Activated naive CD4-positive, alpha-beta T cell treated with anti-CD3 and anti-CD28 coated beads, Interleukin-2, amount 50 U/mL, for 16 hours (primary cell): ENCODE measurements at regions not wholly inside any gene's neighbourhood (a gene's known extent, or its start where the extent isn't known, plus 50 kb on each side); places are given as distances from the start of the nearest gene placed in this dataset.

Experiments used
- DNase-seq: peaks from one replicate; pipeline ENCODE4 v3.0.0-alpha.2; 2020

DNA sequence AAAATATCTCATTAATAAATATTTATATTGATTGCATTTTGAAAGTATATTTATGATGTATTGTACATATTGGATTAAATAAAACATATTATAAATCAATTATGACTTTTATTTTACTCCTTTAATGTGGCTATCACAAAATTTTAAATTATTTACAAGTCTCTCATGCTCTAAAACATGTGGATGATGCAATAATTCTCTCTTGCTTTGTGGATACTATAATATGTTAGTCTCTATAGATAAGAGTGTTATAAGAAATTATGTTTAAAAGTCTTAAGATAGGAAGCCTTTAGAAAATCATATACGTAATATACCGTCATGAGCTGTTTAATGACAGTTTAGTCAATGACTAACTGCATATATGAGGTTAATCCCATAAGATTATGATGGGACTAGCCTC is 547.4 kb upstream of the ALCAM start:
- no peak for DNase-seq

DNA sequence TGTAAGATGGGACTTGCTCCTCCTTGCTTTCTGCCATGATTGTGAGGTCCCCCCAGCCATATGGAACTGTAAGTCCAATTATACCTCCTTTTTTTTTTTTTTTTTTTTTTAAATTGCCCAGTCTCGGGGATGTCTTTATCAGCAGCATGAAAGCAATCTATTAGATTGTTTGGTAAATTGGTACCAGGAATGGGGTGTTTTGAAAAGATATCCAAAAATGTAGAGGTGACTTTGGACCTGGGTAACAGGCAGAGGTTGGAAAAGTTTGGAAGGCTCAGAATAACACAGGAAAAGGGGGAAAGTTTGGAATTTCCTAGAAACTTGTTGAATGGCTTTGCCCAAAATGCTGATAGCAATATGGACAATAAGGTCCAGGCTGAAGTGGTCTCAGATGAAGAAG is 545.8 kb upstream of the ALCAM start:
- DNase-seq: no peak

GRCh38 chr3:104825116-104825515 is 541.6 kb upstream of the ALCAM start:
- no peak for DNase-seq

DNA sequence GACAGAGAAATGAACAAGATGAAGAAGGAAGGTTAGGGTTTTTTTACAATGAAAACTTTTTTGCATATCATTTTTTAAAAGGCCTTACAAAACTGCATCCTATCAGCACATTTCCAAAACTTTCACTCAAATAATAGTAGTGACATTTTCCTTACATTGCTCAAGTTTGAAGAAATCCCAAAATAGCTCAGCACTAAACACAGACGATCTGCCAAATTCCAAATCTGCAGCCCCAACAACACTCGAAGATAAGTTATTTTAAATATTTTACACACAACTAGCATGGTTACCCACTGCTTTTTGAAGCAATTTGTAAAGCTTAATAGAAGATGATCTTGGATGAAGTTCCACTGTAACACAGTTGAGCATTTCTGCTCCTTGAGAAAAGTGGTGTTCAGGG is 535.6 kb upstream of the ALCAM start:
- DNase-seq: no peak

DNA sequence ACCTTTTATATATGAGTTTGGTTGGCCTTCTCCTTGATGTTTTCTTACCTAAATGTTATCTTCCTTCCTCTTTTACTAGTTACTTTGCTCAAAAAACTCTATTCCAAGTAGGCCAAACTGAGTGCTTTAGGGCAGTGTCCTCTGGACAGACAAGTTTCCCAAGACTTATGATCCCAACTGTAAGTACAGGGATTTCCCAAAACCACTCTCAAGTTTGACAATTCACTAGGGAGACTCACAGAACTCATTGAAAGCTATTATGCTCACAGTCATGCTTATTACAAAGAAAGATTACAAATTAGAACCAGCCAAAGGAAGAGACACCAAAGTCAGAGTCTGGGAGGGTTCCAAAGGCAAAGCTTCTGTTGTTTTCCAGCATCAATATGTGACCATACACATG is 534.2 kb upstream of the ALCAM start:
- DNase-seq: no peak

DNA sequence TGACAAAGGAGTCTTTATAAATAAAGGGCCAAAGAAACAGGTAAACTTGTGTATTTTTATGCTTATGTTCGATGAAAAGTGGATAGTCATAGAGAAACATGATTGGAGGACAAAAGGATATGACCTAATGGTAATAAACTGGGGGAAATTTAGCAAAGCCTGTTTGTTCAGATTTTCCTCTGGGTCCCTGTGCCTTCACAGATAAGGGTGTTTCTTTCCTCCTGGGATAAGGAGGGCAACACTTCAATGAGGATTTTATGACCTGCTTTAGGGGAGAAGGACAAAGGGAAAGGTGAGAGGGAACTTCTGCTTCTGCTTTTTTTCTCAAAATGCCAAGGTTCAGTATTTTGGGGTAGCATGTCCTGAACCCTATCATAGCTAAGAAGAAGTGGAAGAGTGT is 531.3 kb upstream of the ALCAM start:
- no peak for DNase-seq

- no peak for DNase-seq
These were observed 520.4 kb upstream of the ALCAM start for GRCh38 chr3:104846270-104846669.

DNA sequence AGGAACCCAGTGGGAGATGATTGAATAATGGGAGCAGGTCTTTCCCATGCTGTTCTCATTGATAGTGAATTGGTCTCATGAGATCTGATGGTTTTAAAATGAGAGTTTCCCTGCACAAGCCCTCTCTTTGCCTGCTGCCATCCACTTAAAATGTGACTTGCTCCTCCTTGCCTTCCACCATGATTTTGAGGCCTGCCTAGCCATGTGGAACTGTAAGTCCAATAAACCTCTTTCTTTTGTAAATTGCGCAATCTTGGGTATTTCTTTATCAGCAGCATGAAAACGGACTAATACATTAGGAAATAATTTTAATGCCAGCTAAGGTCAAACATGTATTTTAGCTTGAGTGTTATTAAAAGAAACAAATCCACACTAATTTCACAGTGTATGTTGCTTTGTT is 517.6 kb upstream of the ALCAM start:
- DNase-seq: no peak

GRCh38 chr3:104854468-104854867 is 512.2 kb upstream of the ALCAM start:
- no peak for DNase-seq

DNA sequence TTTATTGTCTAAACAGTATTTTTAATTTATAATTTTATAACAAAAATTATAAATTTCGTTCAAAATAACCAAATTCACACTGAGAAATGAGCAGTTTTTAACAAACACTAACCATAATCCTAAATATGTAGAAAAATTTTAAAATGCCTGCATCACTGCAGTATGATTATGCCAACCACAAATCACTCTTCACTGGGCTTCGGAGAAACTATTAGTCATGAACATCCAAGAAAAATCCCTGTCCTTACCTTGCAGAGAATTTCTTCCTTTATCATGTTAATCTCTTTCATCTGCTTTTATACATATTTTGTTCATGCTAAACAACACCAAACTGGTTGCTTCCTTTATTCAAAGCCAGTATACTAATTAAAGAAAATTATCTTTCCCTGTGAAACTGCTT is 511.0 kb upstream of the ALCAM start:
- no peak for DNase-seq

DNA sequence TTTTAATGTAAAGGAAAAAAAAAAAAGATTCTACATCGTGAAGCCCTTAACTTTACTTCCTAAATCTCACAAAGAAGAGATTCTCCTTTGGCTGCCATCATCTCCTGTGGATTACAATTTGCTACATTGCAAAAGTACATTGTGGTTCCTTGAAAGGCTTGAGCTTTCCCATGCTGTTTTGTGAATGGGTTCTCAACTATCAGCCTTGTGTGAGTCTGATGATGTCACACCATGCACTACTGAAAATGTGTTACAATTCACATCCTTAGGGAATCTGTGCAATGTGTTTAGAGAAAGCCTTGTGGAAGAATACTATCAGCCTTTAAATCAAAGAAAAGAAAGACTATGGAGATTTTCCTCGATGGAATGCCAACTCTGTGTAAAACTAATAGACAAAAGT is 510.0 kb upstream of the ALCAM start:
- no peak for DNase-seq

GRCh38 chr3:104868291-104868690 is 498.4 kb upstream of the ALCAM start:
- no peak for DNase-seq

DNA sequence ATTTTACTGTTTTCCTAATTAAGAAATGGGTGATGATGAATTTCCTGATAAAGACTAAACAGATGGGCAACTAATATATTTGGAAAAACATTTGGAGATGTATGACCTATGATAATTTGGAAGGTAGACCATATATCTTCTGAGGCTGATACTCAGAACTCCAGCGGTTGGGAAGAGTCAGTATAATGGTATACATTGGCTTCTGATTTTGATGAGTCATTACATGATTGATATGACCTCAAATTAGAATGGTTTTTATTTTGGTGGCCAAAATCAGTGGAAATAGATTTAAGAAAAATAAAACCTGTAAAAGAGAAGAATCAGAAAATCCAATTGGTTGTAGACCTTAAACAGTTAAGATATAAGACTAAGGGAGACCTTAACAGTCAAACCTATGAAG is 496.4 kb upstream of the ALCAM start:
- DNase-seq: no peak

- DNase-seq: no peak
These were observed 493.4 kb upstream of the ALCAM start for GRCh38 chr3:104873331-104873730.

DNA sequence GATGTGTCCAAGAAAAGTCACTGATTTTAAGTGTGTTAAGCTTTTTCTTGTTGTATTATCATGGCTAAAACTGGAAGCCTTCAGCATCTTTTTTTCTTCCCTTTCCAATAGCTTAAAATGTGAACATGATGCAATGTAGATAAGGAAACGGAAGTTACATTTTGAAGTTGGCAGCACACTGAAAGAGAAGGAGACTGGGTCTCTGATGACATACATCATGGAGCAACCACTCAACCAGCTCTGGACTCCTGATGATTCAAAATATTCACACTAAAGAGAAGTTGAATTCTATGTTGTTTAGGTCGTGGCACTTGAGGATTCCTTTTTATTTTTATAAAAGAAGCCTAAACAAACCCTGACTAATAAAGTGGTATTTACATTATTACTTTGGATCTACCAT is 488.3 kb upstream of the ALCAM start:
- DNase-seq: no peak

- DNase-seq: no peak
These were observed 486.8 kb upstream of the ALCAM start for GRCh38 chr3:104879919-104880318.

DNA sequence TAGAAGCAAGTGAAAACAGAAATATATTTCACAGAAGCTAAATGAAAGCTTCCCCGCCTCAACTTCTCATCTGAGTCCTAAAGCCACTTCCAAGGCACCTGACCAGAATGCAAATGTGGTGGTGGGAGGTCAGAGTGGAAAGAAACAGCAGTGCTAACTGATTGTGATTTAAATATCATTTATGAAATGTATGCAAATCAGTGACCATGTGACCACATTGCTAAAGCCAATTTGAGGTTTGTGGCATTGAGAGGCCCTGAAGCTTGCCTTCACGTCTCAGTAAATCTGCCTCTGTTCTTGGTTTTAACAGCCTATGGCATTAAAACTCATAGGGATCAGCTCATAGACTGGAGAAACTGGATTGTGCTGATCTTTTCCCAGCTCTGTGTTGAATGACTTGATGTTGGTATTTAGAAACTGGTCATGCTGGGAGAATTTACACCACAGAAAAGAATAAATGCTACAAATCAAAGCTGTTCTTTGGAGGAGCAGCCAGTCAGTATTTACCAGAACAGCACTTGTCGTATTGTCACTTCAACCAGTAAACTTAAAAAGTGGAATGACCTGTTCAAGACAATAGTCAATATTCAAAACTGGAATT is 481.4 kb upstream of the ALCAM start:
- no peak for DNase-seq

- DNase-seq: no peak
These were observed 480.3 kb upstream of the ALCAM start for GRCh38 chr3:104886220-104886995.

- DNase-seq: no peak
These were observed 479.6 kb upstream of the ALCAM start for GRCh38 chr3:104887069-104887468.

DNA sequence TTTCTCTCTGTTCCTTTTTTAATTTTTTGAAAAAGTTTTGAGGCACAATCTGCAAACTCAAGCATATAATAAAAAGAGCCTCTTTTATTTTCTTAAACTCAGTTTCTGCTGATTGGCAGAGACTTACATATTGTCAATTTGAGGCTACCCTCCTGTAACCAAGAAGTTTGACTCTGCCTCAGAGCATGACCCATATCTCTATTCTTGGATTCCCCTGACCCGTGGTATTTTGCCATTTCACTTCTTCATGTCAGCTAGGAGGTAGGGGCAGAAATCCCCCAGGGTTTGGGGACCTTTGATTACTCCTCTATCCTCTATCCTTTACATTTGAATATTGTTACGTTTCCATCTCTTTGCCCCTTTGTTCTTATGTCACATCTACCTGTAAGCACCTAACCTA is 479.1 kb upstream of the ALCAM start:
- DNase-seq: no peak

- no peak for DNase-seq
These were observed 474.7 kb upstream of the ALCAM start for GRCh38 chr3:104892044-104892443.

DNA sequence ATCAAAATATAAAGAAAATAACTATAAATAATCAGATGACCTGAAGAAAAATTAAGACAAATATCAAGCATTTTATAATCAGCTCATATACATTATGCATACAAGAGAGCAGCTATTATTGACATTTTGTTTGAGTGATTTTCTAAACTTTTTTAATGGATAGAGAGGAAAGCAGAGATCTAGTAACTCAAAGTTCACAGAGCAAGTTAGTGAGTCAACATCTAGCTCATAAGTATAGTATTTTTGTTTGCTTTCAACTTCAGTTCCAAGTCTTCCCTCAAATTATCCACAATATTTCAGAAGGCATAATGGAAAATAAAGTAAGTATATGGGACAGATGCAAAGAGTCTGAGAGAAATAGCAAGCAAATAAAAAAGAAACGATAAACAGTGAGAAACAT is 470.1 kb upstream of the ALCAM start:
- no peak for DNase-seq

DNA sequence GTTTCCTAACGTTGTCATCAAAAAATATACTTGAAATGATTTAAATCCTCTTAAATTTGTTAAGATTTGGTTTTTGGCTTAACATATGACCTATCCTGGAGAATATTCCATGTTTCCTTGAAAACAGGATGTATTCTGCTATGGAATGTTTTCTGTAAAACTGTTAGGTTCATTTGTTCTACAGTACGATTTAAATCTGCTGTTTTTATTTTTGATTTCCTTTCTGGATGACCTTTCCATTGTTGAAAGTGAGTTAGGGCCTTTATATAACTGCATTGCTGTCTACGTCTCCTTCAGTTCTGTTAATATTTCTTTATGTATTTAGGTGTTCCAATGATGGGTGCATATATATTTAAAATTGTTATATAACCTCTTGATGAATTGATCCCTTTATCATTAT is 465.3 kb upstream of the ALCAM start:
- no peak for DNase-seq

DNA sequence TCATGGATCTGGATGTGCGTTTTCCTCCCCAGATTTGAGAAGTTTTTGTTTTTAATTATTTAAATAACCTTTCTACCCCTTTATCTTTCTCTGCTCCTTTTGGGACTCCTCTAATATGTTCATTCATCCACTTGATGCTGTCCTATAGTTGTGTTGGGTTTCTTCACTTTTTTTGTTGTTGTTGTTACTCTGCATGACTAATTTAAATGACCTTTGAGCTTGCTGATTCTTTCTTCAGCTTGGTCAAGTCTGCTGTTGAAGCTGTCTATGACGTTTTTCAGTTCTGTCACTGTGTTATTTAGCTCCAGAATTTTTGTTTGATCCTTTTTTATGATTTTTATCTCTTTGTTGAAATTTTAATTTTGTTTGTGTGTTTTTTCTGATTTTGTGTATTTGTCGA is 463.6 kb upstream of the ALCAM start:
- no peak for DNase-seq

DNA sequence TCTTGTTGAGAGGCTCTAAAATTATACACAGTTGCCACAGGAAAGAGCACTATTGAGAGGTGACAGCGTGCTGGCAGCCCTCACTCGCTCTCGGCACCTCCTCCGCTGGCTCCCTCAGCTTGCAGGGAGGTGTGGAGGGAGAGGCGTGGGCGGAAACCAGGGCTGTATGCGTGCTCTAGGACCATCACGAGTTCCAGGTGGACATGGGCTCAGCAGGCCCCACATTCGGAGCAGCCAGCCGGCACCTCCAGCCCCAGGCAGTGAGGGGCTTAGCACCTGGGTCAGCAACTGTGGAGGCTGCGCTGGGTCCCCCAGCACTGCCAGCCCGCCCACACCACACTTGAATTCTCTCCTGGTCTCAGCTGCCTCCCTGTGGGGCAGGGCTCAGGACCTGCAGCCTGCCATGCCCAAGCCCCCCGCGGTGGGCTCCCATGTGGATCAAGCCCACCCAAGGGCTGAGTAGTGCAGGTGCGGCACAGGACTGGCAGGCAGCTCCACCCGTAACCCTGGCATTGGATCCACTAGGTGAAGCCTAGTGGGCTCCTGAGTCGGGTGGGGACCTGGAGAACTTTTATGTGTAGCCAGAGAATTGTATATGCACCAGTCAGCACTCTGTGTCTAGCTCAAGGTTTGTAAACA is 460.6 kb upstream of the ALCAM start:
- no peak for DNase-seq
